CD4-positive, CD25-positive, alpha-beta regulatory T cell (primary cell): ENCODE measurements at regions not wholly inside any gene's neighbourhood (a gene's known extent, or its start where the extent isn't known, plus 50 kb on each side); places are given as distances from the start of the nearest gene placed in this dataset.
"Not testable (repeated sequence)": the region's sequence is repeated elsewhere in the genome, so short reads cannot be mapped to it uniquely, and the experiment has no call there.

Source experiments
- ATAC-seq, 2 donors: fragments of 150-1000 bp; cut with Tn5 transposase; one replicate each; pipeline ENCODE4 v1.10.0; 2021; ENCODE audit warnings: low read depth in 2 of 2, moderate number of reproducible peaks in 2 of 2, moderate library complexity in 1 of 2
- DNase-seq, 3 donors: peaks; one replicate each; pipeline versions ENCODE4 v3.0.0 to v3.0.0-alpha.2; 2012 to 2022; ENCODE audit warnings: mixed read lengths in 1 of 3
- H3K27ac ChIP-seq: one replicate; pipeline ENCODE4 v1.7.0; 2013; ENCODE audit warnings: mild to moderate bottlenecking, low read length; ENCODE audit not compliant: insufficient read depth, poor library complexity, severe bottlenecking
- H3K27me3 ChIP-seq: one replicate; pipeline ENCODE4 v1.7.0; 2013; ENCODE audit warnings: low read length; ENCODE audit not compliant: control insufficient read depth, insufficient read depth
- H3K36me3 ChIP-seq: one replicate; pipeline ENCODE4 v1.7.0; 2013; ENCODE audit warnings: mild to moderate bottlenecking, low read length, moderate library complexity; ENCODE audit not compliant: control insufficient read depth, insufficient read depth
- H3K4me1 ChIP-seq: 2 replicates; pipeline ENCODE4 v1.7.0; 2013; ENCODE audit warnings: mild to moderate bottlenecking, low read length; ENCODE audit not compliant: insufficient read depth, control insufficient read depth, poor library complexity, severe bottlenecking
- H3K4me3 ChIP-seq: one replicate; pipeline ENCODE4 v1.7.0; 2013; ENCODE audit warnings: low read depth, mild to moderate bottlenecking, low read length, moderate library complexity
- H3K9me3 ChIP-seq, 2 experiments: 1 replicate in 1 of 2; 2 replicates in 1 of 2; pipeline ENCODE4 v1.7.0; 2013; ENCODE audit warnings: low read length in 2 of 2, mild to moderate bottlenecking in 1 of 2, moderate library complexity in 1 of 2; ENCODE audit not compliant: control insufficient read depth in 2 of 2
- H3K27ac Mint-ChIP-seq, 3 donors: one replicate each; pipeline ENCODE4 v1.8.0; 2020 to 2022; ENCODE audit warnings: mild to moderate bottlenecking in 3 of 3, mixed read lengths in 3 of 3, moderate library complexity in 2 of 3
- H3K27me3 Mint-ChIP-seq: one replicate; pipeline ENCODE4 v1.8.0; 2022; ENCODE audit warnings: mild to moderate bottlenecking, mixed read lengths
- H3K36me3 Mint-ChIP-seq: one replicate; pipeline ENCODE4 v1.8.0; 2020; ENCODE audit warnings: mixed read lengths
- H3K4me1 Mint-ChIP-seq, 4 donors: one replicate each; pipeline ENCODE4 v1.8.0; 2020 to 2022; ENCODE audit warnings: mixed read lengths in 4 of 4, mild to moderate bottlenecking in 1 of 4
- H3K4me3 Mint-ChIP-seq, 4 donors: one replicate each; pipeline ENCODE4 v1.8.0; 2020 to 2022; ENCODE audit warnings: mild to moderate bottlenecking in 4 of 4, mixed read lengths in 4 of 4, moderate library complexity in 3 of 4
- H3K9me3 Mint-ChIP-seq, 7 donors: one replicate each; pipeline ENCODE4 v1.8.0; 2020 to 2022; ENCODE audit warnings: mixed read lengths in 7 of 7, mild to moderate bottlenecking in 3 of 7, moderate library complexity in 2 of 7

DNA sequence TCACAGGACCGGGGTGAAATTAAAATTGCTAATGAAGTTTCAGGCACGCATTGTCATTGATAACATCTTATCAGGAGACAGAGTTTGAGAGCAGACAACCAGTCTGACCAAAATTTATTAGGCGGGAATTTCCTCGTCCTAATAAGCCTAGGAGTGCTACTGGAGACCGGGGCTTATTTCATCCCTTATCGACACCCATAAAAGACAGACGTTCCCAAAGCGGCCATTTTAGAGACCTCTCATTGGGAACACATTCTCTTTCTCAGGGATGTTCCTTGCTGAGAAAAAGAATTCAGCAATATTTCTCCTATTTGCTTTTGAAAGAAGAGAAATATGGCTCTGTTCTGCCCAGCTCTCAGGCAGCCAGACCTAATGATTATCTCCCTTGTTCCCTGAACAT lies 107.7 kb upstream of the DNAH14 start:
- H3K4me1 Mint-ChIP-seq, ATAC-seq: not testable (repeated sequence)

DNA sequence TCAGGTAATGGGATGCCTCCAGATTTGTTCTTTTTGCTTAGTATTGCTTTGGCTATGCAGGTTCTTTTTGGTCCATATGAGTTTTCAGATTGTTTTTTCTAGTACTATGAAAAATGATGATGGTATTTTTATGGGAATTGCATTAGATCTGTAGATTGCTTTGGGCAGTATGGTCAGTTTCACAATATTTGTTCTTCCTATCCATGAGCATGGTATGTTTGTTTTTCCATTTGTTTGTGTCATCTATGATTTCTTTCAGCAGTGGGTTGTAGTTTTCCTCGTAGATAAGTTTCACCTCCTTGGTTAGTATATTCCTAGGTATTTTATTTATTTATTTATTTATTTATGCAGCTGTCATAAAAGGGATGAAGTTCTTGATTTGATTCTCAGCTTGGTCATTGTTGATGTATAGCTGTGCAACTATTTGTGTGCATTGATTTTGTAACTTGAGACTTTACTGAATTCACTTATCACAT lies 103.9 kb upstream of the DNAH14 start:
- Mint-ChIP-seq H3K9me3 (peaks cover 0 to 25% (median 6%) of the 10 kb centered on the region in 7 donors), H3K4me3 (no peak overlapping the region), H3K4me1 (no peaks in the 10 kb centered on the region), H3K27me3 (peaks cover 9% of the 10 kb centered on the region), H3K36me3 (no peaks in the 10 kb centered on the region), H3K27ac (no peak overlapping the region)
- Histone ChIP-seq H3K9me3 (peaks cover 3 to 9% of the 10 kb centered on the region in 2 experiments), H3K36me3 (no peaks in the 10 kb centered on the region), H3K4me3 (no peak overlapping the region), H3K27me3 (no peaks in the 10 kb centered on the region), H3K4me1 (no peaks in the 10 kb centered on the region), H3K27ac (no peak overlapping the region)
- ATAC-seq (no peak), DNase-seq (no peak)

More for the DNA sequence above, 107.7 kb upstream of the DNAH14 start:
- Mint-ChIP-seq H3K27me3 (peaks cover 13% of the 10 kb centered on the region), H3K9me3 (peaks cover 0 to 28% (median 5%) of the 10 kb centered on the region in 7 donors)
- not testable (repeated sequence) for H3K4me3 ChIP-seq, H3K27me3 ChIP-seq, H3K27ac Mint-ChIP-seq, H3K4me3 Mint-ChIP-seq, H3K4me1 ChIP-seq, H3K36me3 ChIP-seq, H3K36me3 Mint-ChIP-seq, H3K27ac ChIP-seq, DNase-seq
- H3K9me3 ChIP-seq: peaks cover 4 to 12% of the 10 kb centered on the region in 2 experiments

DNA sequence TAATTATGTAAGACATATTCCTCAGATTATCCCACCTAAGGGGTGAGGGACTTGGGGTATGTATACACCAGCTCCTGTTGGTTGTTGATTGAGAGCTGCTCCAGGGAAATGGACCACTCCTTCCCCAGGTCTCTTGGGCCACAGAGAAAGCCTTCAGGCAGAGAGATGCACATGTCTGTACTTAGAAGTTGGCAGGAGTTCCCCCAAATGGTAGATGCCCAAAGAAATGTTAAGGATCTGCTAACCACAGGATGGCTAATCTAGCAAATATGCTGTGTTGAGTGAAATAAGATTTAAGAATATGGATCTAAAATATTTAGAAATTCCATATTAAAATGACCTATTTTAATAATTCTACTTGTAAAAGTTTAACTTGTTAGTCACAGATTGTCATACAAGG lies 100.8 kb upstream of the DNAH14 start:
- ATAC-seq: no peak
- H3K27ac ChIP-seq: no peak overlapping the region
- no peaks in the 10 kb centered on the region for H3K36me3 Mint-ChIP-seq
- H3K4me1 ChIP-seq: no peaks in the 10 kb centered on the region
- H3K4me3 ChIP-seq: no peak overlapping the region
- H3K27me3 Mint-ChIP-seq: peaks cover 8% of the 10 kb centered on the region
- peaks cover 0 to 18% (median 3%) of the 10 kb centered on the region in 7 donors for H3K9me3 Mint-ChIP-seq
- no peak overlapping the region for H3K4me3 Mint-ChIP-seq
- no peak for DNase-seq
- peaks cover 0 to 7% of the 10 kb centered on the region in 2 experiments for H3K9me3 ChIP-seq
- no peaks in the 10 kb centered on the region for H3K27me3 ChIP-seq
- no peaks in the 10 kb centered on the region for H3K36me3 ChIP-seq
- H3K4me1 Mint-ChIP-seq: no peaks in the 10 kb centered on the region
- no peak overlapping the region for H3K27ac Mint-ChIP-seq

DNA sequence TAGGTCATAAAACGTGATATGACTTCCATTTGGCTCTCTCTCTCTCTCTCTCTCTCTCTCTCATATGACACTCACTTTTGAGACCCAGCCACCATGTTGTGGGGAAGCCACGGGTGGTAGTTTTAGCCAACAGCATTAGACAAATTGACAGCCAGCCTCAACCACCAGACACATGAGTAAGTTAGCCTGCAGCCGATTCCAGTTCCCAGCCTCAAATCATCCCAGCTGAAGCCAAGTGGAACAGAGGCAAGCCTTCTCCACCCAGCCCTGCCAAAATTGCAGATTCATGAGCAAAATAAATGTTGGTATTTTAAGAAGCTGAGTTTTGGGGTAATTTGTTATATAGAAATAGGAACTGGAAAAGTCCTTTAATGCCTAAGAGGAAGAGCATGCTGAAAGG lies 98.0 kb upstream of the DNAH14 start:
- no peaks in the 10 kb centered on the region for H3K36me3 ChIP-seq
- no peaks in the 10 kb centered on the region for H3K4me1 ChIP-seq
- Mint-ChIP-seq H3K4me3 (no peak overlapping the region), H3K36me3 (no peaks in the 10 kb centered on the region), H3K27me3 (peaks cover 8% of the 10 kb centered on the region), H3K9me3 (peaks cover 0 to 8% (median 4%) of the 10 kb centered on the region in 7 donors), H3K4me1 (no peaks in the 10 kb centered on the region), H3K27ac (no peak overlapping the region)
- H3K9me3 ChIP-seq: peaks cover 0 to 7% of the 10 kb centered on the region in 2 experiments
- no peak overlapping the region for H3K27ac ChIP-seq
- ATAC-seq: no peak
- DNase-seq: no peak
- no peaks in the 10 kb centered on the region for H3K27me3 ChIP-seq
- no peak overlapping the region for H3K4me3 ChIP-seq

DNA sequence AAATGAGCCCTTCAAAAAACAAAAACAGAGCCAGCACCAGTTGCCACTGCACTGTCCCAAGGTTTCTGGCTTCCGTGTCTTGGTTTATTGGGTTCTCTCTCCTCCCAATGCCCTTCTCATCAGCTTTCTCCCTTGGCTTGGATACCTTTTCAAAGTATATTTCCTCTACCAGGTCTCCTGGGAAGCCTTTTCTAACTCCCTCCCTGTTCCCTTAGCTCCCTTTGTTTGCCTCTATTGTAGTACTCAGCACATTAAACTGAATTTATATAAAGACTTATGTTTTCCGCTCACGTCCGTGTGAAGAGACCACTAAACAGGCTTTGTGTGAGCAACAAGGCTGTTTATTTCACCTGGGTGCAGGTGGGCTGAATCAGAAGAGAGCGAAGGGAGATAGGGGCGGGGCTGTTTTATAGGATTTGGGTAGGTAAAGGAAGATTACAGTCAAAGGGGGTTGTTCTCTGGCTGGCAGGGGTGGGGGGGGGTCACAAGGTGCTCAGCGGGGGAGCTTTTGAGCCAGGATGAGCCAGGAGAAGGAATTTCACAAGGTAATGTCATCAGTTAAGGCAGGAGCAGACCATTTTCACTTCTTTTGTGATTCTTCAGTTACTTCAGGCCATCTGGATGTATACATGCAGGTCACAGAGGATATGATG lies 89.7 kb upstream of the DNAH14 start:
- ATAC-seq, H3K4me3 Mint-ChIP-seq, H3K27ac Mint-ChIP-seq: not testable (repeated sequence)

DNA sequence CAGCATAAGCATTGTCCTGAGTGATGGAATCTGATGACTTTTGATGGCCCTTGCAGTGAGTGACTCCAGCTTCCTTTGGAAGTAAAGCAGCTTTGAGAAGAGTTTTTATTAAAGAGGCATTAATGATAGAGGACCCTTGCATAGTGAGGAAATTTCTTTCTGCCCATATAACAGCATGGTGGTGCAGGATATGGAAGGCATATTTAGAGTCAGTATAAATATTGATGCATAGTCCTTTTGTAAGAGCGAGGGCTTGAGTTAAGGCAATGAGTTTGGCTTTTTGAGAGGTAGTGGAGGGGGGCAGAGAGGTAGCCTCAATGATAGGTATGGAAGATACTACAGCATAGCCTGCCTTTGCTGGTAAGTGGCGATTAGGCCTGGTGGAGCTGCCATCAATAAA lies 87.7 kb upstream of the DNAH14 start:
- DNase-seq, H3K4me3 ChIP-seq, H3K36me3 Mint-ChIP-seq, H3K4me3 Mint-ChIP-seq, H3K4me1 Mint-ChIP-seq, H3K27ac ChIP-seq, H3K9me3 Mint-ChIP-seq, H3K4me1 ChIP-seq, H3K27me3 Mint-ChIP-seq, ATAC-seq, H3K27me3 ChIP-seq, H3K9me3 ChIP-seq, H3K36me3 ChIP-seq, H3K27ac Mint-ChIP-seq: not testable (repeated sequence)

More for the DNA sequence above, 89.7 kb upstream of the DNAH14 start:
- not testable (repeated sequence) for H3K27me3 ChIP-seq, H3K9me3 ChIP-seq, H3K27ac ChIP-seq, H3K9me3 Mint-ChIP-seq, H3K4me1 Mint-ChIP-seq, H3K27me3 Mint-ChIP-seq, H3K4me1 ChIP-seq, H3K4me3 ChIP-seq, H3K36me3 Mint-ChIP-seq, DNase-seq, H3K36me3 ChIP-seq

DNA sequence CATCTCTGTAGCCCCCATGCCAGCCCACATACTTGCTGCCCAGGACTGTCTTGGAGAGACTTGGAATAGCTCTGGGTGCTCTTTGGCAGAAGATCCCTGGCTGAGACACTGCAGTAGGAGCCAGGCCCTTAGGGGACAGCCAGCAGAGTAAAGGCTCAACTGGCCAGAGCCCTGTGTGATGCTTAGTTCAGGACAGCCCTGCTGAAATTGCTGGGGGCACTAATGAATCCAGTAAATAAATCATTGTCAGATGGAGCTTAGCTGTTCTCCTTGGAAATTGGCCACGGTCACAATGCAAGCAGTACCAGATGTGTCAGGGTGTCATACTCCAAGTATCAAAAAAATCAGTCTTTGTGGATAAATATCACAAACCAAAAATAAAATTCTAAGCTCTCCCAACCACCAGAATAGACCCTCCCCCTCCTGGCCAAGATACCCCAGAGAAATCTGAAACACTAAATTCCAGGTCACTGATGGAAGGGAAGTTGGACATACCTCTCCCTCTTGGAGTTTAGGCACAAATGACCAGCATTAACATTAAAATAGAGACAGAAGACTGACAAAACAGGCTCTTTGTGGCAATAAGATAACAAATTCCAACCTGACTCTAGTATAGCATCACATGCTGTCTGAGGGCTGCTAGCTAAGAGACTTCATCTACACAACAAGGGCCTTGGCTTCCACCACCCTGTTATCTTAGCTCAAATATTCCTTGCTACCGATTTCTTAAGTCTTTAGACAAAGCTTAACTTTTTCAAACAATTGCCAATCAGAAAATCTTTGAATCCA lies 83.2 kb upstream of the DNAH14 start:
- Mint-ChIP-seq H3K36me3 (no peaks in the 10 kb centered on the region), H3K4me1 (no peaks in the 10 kb centered on the region), H3K27me3 (peaks cover 5% of the 10 kb centered on the region), H3K9me3 (peaks cover 0 to 3% (median 0%) of the 10 kb centered on the region in 7 donors), H3K27ac (no peak overlapping the region), H3K4me3 (no peak overlapping the region)
- DNase-seq (no peak), ATAC-seq (no peak)
- Histone ChIP-seq H3K4me1 (no peaks in the 10 kb centered on the region), H3K27ac (no peak overlapping the region), H3K36me3 (no peaks in the 10 kb centered on the region), H3K27me3 (no peaks in the 10 kb centered on the region), H3K9me3 (no peaks in the 10 kb centered on the region), H3K4me3 (no peak overlapping the region)

DNA sequence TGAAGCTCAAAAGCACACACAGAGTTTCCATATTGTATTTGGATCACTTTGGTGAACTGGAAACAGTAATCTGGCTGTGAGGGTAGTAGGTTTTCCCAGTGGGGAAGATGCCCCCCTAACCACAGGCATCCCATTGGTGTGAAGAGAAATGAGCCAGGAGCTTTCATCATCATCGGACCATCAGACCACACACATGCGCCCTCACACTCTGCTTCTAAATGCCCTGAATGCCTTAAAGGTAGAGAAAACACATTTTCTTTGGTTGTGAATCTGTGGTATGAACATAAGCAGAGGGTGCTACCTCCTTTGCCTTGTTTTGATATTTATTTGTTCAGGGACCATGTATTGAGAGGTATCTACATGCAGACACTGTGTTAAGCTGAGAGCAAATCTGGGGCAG lies 79.0 kb upstream of the DNAH14 start:
- Mint-ChIP-seq H3K27ac (no peak overlapping the region), H3K9me3 (peaks cover 0 to 2% (median 0%) of the 10 kb centered on the region in 7 donors), H3K36me3 (no peaks in the 10 kb centered on the region), H3K4me3 (no peak overlapping the region), H3K4me1 (no peaks in the 10 kb centered on the region), H3K27me3 (no peaks in the 10 kb centered on the region)
- Histone ChIP-seq H3K4me3 (no peak overlapping the region), H3K36me3 (no peaks in the 10 kb centered on the region), H3K4me1 (no peaks in the 10 kb centered on the region), H3K27me3 (no peaks in the 10 kb centered on the region), H3K9me3 (no peaks in the 10 kb centered on the region), H3K27ac (no peak overlapping the region)
- ATAC-seq (no peak), DNase-seq (no peak)
